Astrocyte (in vitro differentiated cells and primary cell): ENCODE measurements at regions not wholly inside any gene's neighbourhood (a gene's known extent, or its start where the extent isn't known, plus 50 kb on each side); places are given as distances from the start of the nearest gene placed in this dataset.
"Not testable (repeated sequence)": the region's sequence is repeated elsewhere in the genome, so short reads cannot be mapped to it uniquely, and the experiment has no call there.

Experiments
- DNase-seq: peaks from one replicate; pipeline ENCODE4 v3.0.0-alpha.2; 2010; ENCODE audit warnings: low read depth
- FAIRE-seq: peaks from 2 replicates; lab custom pipeline; 2011; peaks lifted over from hg19 to GRCh38; lab: Jason Lieb, UNC
- H2AFZ ChIP-seq: 2 replicates; pipeline ENCODE4 v1.6.0; 2012; ENCODE audit warnings: low read depth, low read length, inconsistent platforms
- H3K27ac ChIP-seq: 2 replicates; pipeline ENCODE4 v1.5.1; 2011; ENCODE audit warnings: low read depth, low read length, inconsistent platforms
- H3K27me3 ChIP-seq: 2 replicates; pipeline ENCODE4 v1.6.0; 2011; ENCODE audit warnings: low read length, inconsistent platforms; ENCODE audit not compliant: insufficient read depth
- H3K36me3 ChIP-seq: 2 replicates; pipeline ENCODE4 v1.5.1; 2011; ENCODE audit warnings: low read length, inconsistent platforms; ENCODE audit not compliant: insufficient read depth
- H3K4me1 ChIP-seq: 2 replicates; pipeline ENCODE4 v1.5.1; 2011; ENCODE audit warnings: low read length, inconsistent platforms; ENCODE audit not compliant: insufficient read depth
- H3K4me2 ChIP-seq: 2 replicates; pipeline ENCODE4 v1.6.0; 2012; ENCODE audit warnings: low read length, inconsistent platforms
- H3K4me3 ChIP-seq: 2 replicates; pipeline ENCODE4 v1.5.1; 2011; ENCODE audit warnings: low read depth, mild to moderate bottlenecking, low read length, inconsistent platforms; ENCODE audit not compliant: insufficient read depth
- H3K79me2 ChIP-seq: 2 replicates; pipeline ENCODE4 v1.6.0; 2012; ENCODE audit warnings: mild to moderate bottlenecking, low read length, inconsistent platforms; ENCODE audit not compliant: insufficient read depth
- H3K9ac ChIP-seq: 2 replicates; pipeline ENCODE4 v1.6.0; 2012; ENCODE audit warnings: mild to moderate bottlenecking, low read length, inconsistent platforms
- H3K9me3 ChIP-seq: 2 replicates; pipeline ENCODE4 v1.5.1; 2012; ENCODE audit warnings: low read depth, mild to moderate bottlenecking, low read length, inconsistent platforms; ENCODE audit not compliant: insufficient read depth
- H4K20me1 ChIP-seq: 2 replicates; pipeline ENCODE4 v1.6.0; 2012; ENCODE audit warnings: low read length, inconsistent platforms; ENCODE audit not compliant: insufficient read depth
- H3K27ac Mint-ChIP-seq: one replicate; pipeline ENCODE4 v1.8.0; 2021; ENCODE audit warnings: mild to moderate bottlenecking, mixed read lengths; ENCODE audit not compliant: unreplicated experiment
- H3K27me3 Mint-ChIP-seq: one replicate; pipeline ENCODE4 v1.8.0; 2021; ENCODE audit warnings: low read depth, mixed read lengths; ENCODE audit not compliant: unreplicated experiment
- H3K36me3 Mint-ChIP-seq: one replicate; pipeline ENCODE4 v1.8.0; 2021; ENCODE audit warnings: low read depth, mixed read lengths; ENCODE audit not compliant: unreplicated experiment
- H3K4me1 Mint-ChIP-seq: one replicate; pipeline ENCODE4 v1.8.0; 2021; ENCODE audit warnings: low read depth, mixed read lengths; ENCODE audit not compliant: unreplicated experiment
- H3K4me3 Mint-ChIP-seq: one replicate; pipeline ENCODE4 v1.8.0; 2021; ENCODE audit warnings: mild to moderate bottlenecking, moderate library complexity, mixed read lengths; ENCODE audit not compliant: unreplicated experiment
- H3K9me3 Mint-ChIP-seq: one replicate; pipeline ENCODE4 v1.8.0; 2021; ENCODE audit warnings: mild to moderate bottlenecking, mixed read lengths; ENCODE audit not compliant: unreplicated experiment
- EZH2 ChIP-seq: IDR thresholded peaks from 2 replicates; pipeline ENCODE4 v1.6.1; 2012; ENCODE audit warnings: mild to moderate bottlenecking, low read length, inconsistent platforms; ENCODE audit not compliant: insufficient read depth
- TF ChIP-seq, protein P1 (sequence below): IDR thresholded peaks from 2 replicates; pipeline ENCODE4 v1.5.1; 2011; ENCODE audit warnings: low read depth, mild to moderate bottlenecking, inconsistent platforms, low read length, moderate library complexity; ENCODE audit not compliant: insufficient read depth

DNA sequence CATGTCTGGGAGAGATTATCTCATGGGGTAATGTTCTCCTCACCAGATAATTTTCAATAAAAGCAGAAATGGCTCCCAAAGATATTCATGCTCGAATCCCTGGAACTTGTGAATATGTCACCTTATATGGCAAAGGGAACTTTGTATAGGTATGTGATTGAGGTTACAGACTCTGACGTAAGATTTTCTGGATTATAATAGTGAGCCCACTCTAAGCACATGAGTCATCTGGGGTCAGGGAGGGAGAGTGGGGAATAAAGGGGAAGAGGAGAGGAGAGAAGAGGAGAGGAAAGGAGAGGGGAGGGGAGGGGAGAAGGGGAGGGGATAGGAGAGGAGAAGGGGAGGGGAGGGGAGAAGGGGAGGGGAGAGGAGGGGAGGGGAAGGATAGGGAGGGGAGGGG lies 1193.9 kb downstream of the PLA2G4A start:
- TF ChIP-seq, protein P1, sequence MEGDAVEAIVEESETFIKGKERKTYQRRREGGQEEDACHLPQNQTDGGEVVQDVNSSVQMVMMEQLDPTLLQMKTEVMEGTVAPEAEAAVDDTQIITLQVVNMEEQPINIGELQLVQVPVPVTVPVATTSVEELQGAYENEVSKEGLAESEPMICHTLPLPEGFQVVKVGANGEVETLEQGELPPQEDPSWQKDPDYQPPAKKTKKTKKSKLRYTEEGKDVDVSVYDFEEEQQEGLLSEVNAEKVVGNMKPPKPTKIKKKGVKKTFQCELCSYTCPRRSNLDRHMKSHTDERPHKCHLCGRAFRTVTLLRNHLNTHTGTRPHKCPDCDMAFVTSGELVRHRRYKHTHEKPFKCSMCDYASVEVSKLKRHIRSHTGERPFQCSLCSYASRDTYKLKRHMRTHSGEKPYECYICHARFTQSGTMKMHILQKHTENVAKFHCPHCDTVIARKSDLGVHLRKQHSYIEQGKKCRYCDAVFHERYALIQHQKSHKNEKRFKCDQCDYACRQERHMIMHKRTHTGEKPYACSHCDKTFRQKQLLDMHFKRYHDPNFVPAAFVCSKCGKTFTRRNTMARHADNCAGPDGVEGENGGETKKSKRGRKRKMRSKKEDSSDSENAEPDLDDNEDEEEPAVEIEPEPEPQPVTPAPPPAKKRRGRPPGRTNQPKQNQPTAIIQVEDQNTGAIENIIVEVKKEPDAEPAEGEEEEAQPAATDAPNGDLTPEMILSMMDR = no peak
- no peak for TF ChIP-seq EZH2
- Histone ChIP-seq H3K9me3 (no peaks in the 10 kb centered on the region), H3K4me1 (peaks cover 15% of the 10 kb centered on the region), H3K36me3 (no peaks in the 10 kb centered on the region), H2AFZ (no peak overlapping the region), H3K27me3 (no peaks in the 10 kb centered on the region), H3K27ac (no peak overlapping the region), H3K79me2 (no peaks in the 10 kb centered on the region), H3K9ac (no peak overlapping the region), H3K4me2 (no peak overlapping the region), H3K4me3 (no peak overlapping the region), H4K20me1 (no peaks in the 10 kb centered on the region)
- H3K4me1 Mint-ChIP-seq = peaks cover 14% of the 10 kb centered on the region
- H3K27me3 Mint-ChIP-seq = no peaks in the 10 kb centered on the region
- H3K4me3 Mint-ChIP-seq = no peak overlapping the region
- no peak for FAIRE-seq
- no peaks in the 10 kb centered on the region for H3K36me3 Mint-ChIP-seq
- H3K27ac Mint-ChIP-seq = no peak overlapping the region
- DNase-seq = peak; percentile 51
- H3K9me3 Mint-ChIP-seq = peaks cover 2% of the 10 kb centered on the region

DNA sequence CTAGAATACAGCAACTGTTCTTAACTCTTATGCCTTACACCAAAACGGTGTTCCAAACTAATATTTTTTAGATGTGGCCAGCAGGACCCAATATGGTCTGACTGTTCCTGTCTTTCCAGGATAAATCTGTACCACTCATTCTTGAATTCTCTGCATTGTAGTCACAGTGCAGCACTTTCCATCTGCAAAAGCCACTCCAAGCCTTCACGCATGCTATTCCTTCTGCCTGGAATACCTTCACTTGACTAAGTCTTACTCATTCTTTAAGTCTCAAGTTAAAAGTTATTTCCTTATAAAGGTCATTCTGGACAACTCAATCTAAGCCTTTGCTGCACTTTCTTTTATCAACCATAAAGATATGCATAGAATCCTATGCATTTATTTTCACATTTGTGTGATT lies 1194.5 kb downstream of the PLA2G4A start:
- no peaks in the 10 kb centered on the region for H3K27me3 ChIP-seq
- Mint-ChIP-seq H3K4me1 (peaks cover 15% of the 10 kb centered on the region), H3K27ac (no peak overlapping the region), H3K4me3 (no peak overlapping the region), H3K9me3 (peaks cover 2% of the 10 kb centered on the region), H3K27me3 (no peaks in the 10 kb centered on the region), H3K36me3 (no peaks in the 10 kb centered on the region)
- no peak overlapping the region for H3K4me3 ChIP-seq
- no peak overlapping the region for H3K9ac ChIP-seq
- no peaks in the 10 kb centered on the region for H4K20me1 ChIP-seq
- FAIRE-seq (no peak), DNase-seq (peak; percentile 57)
- no peaks in the 10 kb centered on the region for H3K36me3 ChIP-seq
- no peak overlapping the region for H2AFZ ChIP-seq
- peak overlapping the region; percentile 39 for H3K27ac ChIP-seq
- H3K9me3 ChIP-seq = no peaks in the 10 kb centered on the region
- H3K79me2 ChIP-seq = no peaks in the 10 kb centered on the region
- no peak for TF ChIP-seq EZH2
- TF ChIP-seq, protein P1 = no peak
- peaks cover 20% of the 10 kb centered on the region for H3K4me1 ChIP-seq
- peak overlapping the region; percentile 13 for H3K4me2 ChIP-seq

DNA sequence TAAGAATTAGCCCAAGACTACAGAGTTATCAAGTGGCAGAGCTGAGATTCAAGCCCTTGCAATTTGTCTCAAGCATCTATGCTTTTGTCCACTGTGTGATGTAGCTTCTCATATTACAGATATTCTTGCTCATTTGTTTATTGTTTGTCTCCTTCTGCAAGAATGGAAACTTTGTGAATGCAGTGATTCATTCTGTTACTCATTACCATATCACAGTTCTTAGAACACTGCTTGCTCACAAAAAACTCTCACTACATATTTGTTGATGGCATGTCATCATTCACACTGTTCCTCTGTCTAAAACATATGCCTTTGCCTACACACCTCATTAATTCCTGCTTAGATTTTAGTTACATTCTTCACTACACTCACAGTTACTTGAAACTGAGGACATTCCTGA lies 1198.9 kb downstream of the PLA2G4A start:
- peak; percentile 97 for DNase-seq
- H2AFZ ChIP-seq = no peak overlapping the region
- Mint-ChIP-seq H3K4me3 (no peak overlapping the region), H3K4me1 (peaks cover 15% of the 10 kb centered on the region), H3K27ac (peak overlapping the region; percentile 87), H3K9me3 (peaks cover 2% of the 10 kb centered on the region), H3K27me3 (no peaks in the 10 kb centered on the region), H3K36me3 (no peaks in the 10 kb centered on the region)
- TF ChIP-seq, protein P1 = no peak
- no peak for TF ChIP-seq EZH2
- H3K27me3 ChIP-seq = no peaks in the 10 kb centered on the region
- peak overlapping the region; percentile 85 for H3K27ac ChIP-seq
- peak overlapping the region; percentile 21 for H3K4me3 ChIP-seq
- peaks cover 20% of the 10 kb centered on the region for H3K4me1 ChIP-seq
- no peaks in the 10 kb centered on the region for H3K36me3 ChIP-seq
- no peaks in the 10 kb centered on the region for H3K9me3 ChIP-seq
- FAIRE-seq = peak; percentile 17
- no peaks in the 10 kb centered on the region for H4K20me1 ChIP-seq
- peak overlapping the region; percentile 63 for H3K9ac ChIP-seq
- H3K79me2 ChIP-seq = no peaks in the 10 kb centered on the region
- H3K4me2 ChIP-seq = peak overlapping the region; percentile 56

DNA sequence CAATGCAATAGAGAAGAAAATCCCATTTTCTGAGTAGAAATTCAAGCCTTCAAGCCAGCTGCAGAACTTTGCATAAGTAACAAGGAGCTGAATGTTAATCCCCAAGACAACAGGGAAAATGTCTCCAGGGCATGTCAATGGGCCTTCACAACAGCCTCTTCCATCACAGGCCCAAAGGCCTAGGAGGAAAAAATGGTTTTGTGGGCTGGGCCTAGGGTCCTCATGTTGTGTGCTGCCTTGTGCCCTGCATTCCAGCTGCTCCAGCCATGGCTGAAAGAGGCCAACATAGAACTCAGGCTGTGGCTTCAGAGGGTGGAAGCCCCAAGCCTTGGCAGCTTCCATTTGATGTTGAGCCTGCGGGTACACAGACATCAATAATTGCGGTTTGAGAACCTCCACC lies 1208.8 kb downstream of the PLA2G4A start:
- not testable (repeated sequence) for H3K36me3 ChIP-seq, H3K27me3 ChIP-seq, H3K27ac ChIP-seq, H2AFZ ChIP-seq, H4K20me1 ChIP-seq, DNase-seq, H3K4me3 ChIP-seq, H3K4me1 ChIP-seq, H3K9ac ChIP-seq, H3K27ac Mint-ChIP-seq, H3K4me3 Mint-ChIP-seq, H3K36me3 Mint-ChIP-seq, H3K9me3 Mint-ChIP-seq, H3K79me2 ChIP-seq, H3K9me3 ChIP-seq, H3K27me3 Mint-ChIP-seq, H3K4me2 ChIP-seq, FAIRE-seq, H3K4me1 Mint-ChIP-seq
